ENCODE measurements at regions not wholly inside any gene's neighbourhood (a gene's known extent, or its start where the extent isn't known, plus 50 kb on each side); places are given as distances from the start of the nearest gene placed in this dataset.

DNA sequence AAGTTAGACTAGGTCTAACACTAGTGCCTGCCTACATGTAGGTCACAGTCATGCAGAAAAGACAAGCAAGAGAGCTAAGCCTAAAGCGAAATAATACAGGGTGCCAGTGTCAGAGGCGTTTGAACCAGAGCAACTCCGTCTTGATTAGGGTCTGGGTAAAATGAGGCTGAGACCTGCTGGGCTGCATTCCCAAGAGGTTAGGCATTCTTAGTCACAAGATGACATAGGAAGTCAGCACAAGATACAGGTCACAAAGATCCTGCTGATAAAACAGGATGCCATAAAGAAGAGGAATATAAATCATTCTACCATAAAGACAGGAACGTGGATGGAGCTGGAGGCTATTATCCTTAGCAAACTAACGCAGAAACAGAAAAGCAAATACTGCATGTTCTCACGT is 120.9 kb downstream of the BEND2 start:
- no peak for TF ChIP-seq POLR2A (IDR thresholded peaks at IDR 0.05)
- no peak for TF ChIP-seq EP300 (IDR thresholded peaks at IDR 0.05; ENCODE audit: low read depth)
- TF ChIP-seq POLR2AphosphoS5 (IDR thresholded peaks at IDR 0.05) = no peak
- TF ChIP-seq, protein P1, sequence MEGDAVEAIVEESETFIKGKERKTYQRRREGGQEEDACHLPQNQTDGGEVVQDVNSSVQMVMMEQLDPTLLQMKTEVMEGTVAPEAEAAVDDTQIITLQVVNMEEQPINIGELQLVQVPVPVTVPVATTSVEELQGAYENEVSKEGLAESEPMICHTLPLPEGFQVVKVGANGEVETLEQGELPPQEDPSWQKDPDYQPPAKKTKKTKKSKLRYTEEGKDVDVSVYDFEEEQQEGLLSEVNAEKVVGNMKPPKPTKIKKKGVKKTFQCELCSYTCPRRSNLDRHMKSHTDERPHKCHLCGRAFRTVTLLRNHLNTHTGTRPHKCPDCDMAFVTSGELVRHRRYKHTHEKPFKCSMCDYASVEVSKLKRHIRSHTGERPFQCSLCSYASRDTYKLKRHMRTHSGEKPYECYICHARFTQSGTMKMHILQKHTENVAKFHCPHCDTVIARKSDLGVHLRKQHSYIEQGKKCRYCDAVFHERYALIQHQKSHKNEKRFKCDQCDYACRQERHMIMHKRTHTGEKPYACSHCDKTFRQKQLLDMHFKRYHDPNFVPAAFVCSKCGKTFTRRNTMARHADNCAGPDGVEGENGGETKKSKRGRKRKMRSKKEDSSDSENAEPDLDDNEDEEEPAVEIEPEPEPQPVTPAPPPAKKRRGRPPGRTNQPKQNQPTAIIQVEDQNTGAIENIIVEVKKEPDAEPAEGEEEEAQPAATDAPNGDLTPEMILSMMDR (IDR thresholded peaks at IDR 0.05) = no peak
